ENCODE measurements at regions not wholly inside any gene's neighbourhood (a gene's known extent, or its start where the extent isn't known, plus 50 kb on each side); places are given as distances from the start of the nearest gene placed in this dataset.

DNA sequence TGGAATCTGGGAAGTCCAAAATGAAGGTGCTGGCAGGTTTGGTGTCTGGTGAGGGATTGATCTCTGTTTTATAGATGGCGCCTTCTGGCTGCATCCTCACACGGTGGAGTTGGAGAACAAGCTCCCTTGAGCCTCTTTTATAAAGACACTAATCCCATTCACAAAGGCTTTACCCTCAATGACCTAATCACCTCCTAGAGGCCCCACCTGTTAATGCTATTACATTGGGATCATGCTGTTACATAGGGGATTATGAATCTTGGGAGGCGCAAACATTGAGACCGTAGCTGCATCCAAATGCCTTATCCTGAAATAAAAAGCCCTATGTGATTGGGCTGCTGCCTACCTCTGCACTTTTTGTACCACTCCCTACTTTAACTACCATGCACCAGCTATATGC lies 197.1 kb upstream of the HMHB1 start:
- Histone ChIP-seq H3K36me3 (ENCODE audit: control insufficient read depth, insufficient read depth, low read length) (no peaks in the 10 kb centered on the region), H3K27me3 (ENCODE audit: control insufficient read depth, insufficient read depth, low read length) (no peaks in the 10 kb centered on the region), H3K4me3 (ENCODE audit: low read depth, low read length) (no peak overlapping the region)
- ChIA-PET POLR2A (no interaction called here), CTCF (interaction anchor here (0.6 to 0.7 kb wide), 2 partner anchors 10 to 42 kb away, joined by 3 to 4 read pairs; no protein-coding TSS in a partner anchor)
- no peak for TF ChIP-seq CTCF (IDR thresholded peaks at IDR 0.05; ENCODE audit: insufficient read depth, low read depth, low read length)
- DNase-seq (ENCODE audit: low read depth): no peak

GRCh38 chr5:143613329-143613728 lies 198.6 kb upstream of the HMHB1 start:
- Histone ChIP-seq H3K36me3 (ENCODE audit: control insufficient read depth, insufficient read depth, low read length) (no peaks in the 10 kb centered on the region), H3K4me3 (ENCODE audit: low read depth, low read length) (no peak overlapping the region), H3K27me3 (ENCODE audit: control insufficient read depth, insufficient read depth, low read length) (no peaks in the 10 kb centered on the region)
- ChIA-PET CTCF (no interaction called here), POLR2A (no interaction called here)
- TF ChIP-seq CTCF (IDR thresholded peaks at IDR 0.05; ENCODE audit: insufficient read depth, low read depth, low read length): no peak
- no peak for DNase-seq (ENCODE audit: low read depth)

DNA sequence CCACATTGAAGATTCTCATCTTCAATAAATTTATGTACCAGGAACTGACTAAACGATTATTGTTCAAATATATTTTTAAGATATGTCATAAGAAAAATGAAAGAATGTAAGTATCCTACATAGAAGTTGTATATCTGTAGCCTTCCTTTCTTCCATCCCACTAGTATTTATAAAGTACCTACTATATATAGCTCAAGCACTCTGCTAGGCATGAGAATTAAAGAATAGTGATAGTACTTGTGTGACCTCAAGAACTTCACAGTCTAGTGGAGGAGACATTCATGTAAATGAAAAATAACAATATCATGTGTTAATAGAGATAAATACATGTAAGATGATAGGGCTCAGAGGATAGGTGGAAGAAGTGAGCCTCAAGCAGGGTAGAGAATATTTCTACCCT lies 201.0 kb upstream of the HMHB1 start:
- TF ChIP-seq CTCF (IDR thresholded peaks at IDR 0.05; ENCODE audit: insufficient read depth, low read depth, low read length): no peak
- Histone ChIP-seq H3K4me3 (ENCODE audit: low read depth, low read length) (no peak overlapping the region), H3K27me3 (ENCODE audit: control insufficient read depth, insufficient read depth, low read length) (no peaks in the 10 kb centered on the region), H3K36me3 (ENCODE audit: control insufficient read depth, insufficient read depth, low read length) (no peaks in the 10 kb centered on the region)
- POLR2A ChIA-PET: interaction anchor here (0.6 kb wide), 1 partner anchor 139 kb away, joined by 7 read pairs; no protein-coding TSS in a partner anchor
- CTCF ChIA-PET: no interaction called here
- no peak for DNase-seq (ENCODE audit: low read depth)

GRCh38 chr5:143606043-143606752 lies 202.7 kb upstream of the NR3C1 start:
- Histone ChIP-seq H3K27me3 (ENCODE audit: control insufficient read depth, insufficient read depth, low read length) (no peaks in the 10 kb centered on the region), H3K36me3 (ENCODE audit: control insufficient read depth, insufficient read depth, low read length) (no peaks in the 10 kb centered on the region), H3K4me3 (ENCODE audit: low read depth, low read length) (no peak overlapping the region)
- TF ChIP-seq CTCF (IDR thresholded peaks at IDR 0.05; ENCODE audit: insufficient read depth, low read depth, low read length): no peak
- ChIA-PET CTCF (interaction anchor here (0.6 to 1.6 kb wide), 4 partner anchors 13 to 23 kb away, joined by 3 to 4 read pairs (median 4); no protein-coding TSS in a partner anchor), POLR2A (no interaction called here)
- no peak for DNase-seq (ENCODE audit: low read depth)

DNA sequence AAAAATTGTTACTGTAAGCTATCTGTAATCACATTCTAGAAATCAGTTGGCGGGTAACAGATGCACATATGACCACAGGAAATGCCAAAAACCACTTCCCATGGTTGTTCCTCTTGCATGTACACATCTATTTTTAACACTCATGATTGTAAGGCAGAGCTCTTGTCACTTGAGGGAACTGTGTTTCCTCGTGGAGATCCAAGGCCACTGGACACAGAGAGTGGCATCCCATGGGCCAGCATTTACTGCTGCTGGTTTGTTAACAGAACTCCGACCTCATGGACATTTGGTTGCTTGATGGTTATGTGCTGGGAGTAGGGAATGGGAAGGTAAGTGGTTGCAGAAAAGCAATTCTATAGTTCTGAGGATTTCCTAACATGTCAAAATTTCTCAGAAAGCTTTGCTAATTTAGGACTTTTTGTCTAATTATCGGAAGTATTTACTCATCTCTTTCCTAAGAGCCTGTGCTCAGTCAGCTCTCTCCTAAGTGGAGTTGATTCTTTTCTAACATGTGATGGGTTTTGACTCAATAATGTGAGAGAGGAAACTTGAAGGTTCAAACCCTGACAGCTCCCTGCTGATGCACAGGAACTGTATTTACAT lies 202.0 kb upstream of the NR3C1 start:
- no peak overlapping the region for H3K4me3 ChIP-seq (ENCODE audit: low read depth, low read length)
- H3K36me3 ChIP-seq (ENCODE audit: control insufficient read depth, insufficient read depth, low read length): no peaks in the 10 kb centered on the region
- TF ChIP-seq CTCF (IDR thresholded peaks at IDR 0.05; ENCODE audit: insufficient read depth, low read depth, low read length): no peak
- POLR2A ChIA-PET: no interaction called here
- CTCF ChIA-PET: interaction anchor here (0.6 to 1.6 kb wide), 4 partner anchors 13 to 24 kb away, joined by 3 to 4 read pairs (median 4); no protein-coding TSS in a partner anchor
- DNase-seq (ENCODE audit: low read depth): no peak
- H3K27me3 ChIP-seq (ENCODE audit: control insufficient read depth, insufficient read depth, low read length): no peaks in the 10 kb centered on the region

All from BJ (cell line).